NCI-H82 treated with DMSO at 0.1 percent for 48 hours (cell line): ENCODE measurements at regions not wholly inside any gene's neighbourhood (a gene's known extent, or its start where the extent isn't known, plus 50 kb on each side); places are given as distances from the start of the nearest gene placed in this dataset.

ENCODE experiments used
- DNase-seq: peaks from one replicate; lab custom pipeline; 2025; ENCODE audit not compliant: unreplicated experiment; lab: John Stamatoyannopoulos, UW

DNA sequence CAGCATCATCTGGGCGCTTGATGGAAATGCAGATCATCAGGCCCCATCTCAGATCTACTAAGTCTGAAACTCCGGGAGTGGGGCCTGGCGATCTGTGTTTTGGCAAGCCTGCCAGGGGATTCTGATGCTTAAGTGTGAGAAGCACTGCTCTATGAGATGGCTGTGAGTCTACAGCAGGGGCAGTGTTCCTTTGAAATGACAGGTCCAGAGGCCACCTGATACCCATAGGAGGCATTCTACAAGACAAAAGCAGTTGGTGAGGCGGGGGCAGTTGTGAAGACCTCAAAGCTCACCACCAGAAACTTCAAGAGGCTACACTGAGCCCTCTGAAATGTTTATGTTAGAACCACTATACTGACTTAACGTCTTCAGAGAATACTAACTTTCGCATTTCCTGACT is 86.9 kb upstream of the SPATA31D4 start:
- no peak for DNase-seq

DNA sequence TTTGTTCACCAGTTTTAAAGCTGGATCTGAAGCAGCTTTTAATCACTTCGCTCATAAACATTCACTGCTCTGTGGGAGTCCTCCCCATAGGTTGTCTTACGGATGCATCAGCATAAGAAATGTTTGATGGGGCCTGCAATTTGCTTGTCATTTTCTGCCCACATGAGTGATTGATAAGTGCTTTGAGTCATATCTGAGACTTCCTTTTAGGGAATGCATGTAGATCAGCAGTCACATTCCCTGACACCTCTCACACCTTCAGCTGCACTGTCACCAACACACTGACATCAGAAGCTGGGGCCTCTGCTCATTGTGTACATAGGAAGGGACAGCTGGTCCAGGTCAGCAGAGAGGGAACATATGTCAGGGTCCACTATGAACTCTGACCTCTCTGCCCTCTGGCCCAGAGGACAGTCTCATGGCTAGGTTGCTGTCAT is 84.1 kb upstream of the SPATA31D4 start:
- no peak for DNase-seq

- DNase-seq = no peak
Measured at GRCh38 chr9:81847181-81847915, 80.9 kb upstream of the SPATA31D4 start.

GRCh38 chr9:81848472-81848871 is 79.8 kb upstream of the SPATA31D4 start:
- no peak for DNase-seq

DNA sequence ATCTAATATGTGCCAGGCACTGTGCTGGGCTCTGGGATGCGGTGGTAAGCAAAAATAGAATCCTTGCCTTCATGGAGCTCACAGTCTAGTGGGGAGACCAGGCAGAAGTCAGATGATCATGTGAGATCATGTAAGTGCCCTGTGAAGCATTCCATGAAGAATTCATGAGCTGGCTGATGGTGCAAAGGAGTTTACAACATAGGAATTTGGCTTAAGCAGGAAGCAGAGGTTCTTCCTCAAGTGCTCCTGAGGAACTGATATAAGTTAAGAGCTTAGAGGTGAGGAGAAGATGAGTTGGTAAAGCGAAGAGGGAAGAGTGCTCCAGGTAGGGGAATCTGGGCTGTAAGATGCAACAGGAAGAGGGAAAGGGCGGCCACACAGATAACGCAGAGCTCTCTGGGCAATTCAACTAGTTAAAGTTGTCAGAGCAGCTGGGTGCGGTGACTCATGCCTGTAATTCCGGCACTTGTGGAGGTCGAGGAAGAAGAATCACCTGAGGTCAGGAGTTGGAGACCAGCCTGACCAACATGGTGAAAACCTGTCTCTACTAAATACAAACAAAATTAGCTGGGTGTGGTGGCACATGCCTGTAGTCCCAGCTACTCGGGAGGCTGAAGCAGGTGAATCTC is 78.5 kb upstream of the SPATA31D4 start:
- DNase-seq = no peak

- DNase-seq = no peak
Measured at GRCh38 chr9:81850724-81851123, 77.5 kb upstream of the SPATA31D4 start.

- DNase-seq = no peak
Measured at GRCh38 chr9:81851340-81851739, 76.9 kb upstream of the SPATA31D4 start.

GRCh38 chr9:81852820-81853219 is 75.4 kb upstream of the SPATA31D4 start:
- no peak for DNase-seq

- DNase-seq = no peak
Measured at GRCh38 chr9:81855538-81855937, 72.7 kb upstream of the SPATA31D4 start.

- DNase-seq = no peak
Measured at GRCh38 chr9:81858657-81859430, 69.4 kb upstream of the SPATA31D4 start.

- no peak for DNase-seq
Measured at GRCh38 chr9:81860581-81860980, 67.6 kb upstream of the SPATA31D4 start.

DNA sequence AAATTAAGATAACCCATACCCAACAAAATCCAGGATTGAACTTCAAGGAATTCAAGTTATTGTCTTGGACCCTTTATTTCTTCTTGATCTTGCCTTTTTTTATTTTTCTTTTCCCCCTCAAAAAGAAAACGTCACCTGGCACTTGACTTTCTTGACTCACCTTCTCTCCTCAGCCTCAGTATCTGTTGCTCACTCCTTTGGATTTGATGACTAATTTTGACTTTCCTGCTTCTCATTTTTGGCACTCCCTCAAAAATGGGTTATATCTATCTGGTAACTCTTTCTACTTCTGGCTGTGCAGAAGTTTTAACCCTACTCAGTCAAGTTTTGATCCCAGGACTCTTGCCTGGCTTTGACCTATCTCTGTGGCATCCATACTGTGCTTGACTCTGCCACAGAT is 66.6 kb upstream of the SPATA31D4 start:
- DNase-seq = no peak

DNA sequence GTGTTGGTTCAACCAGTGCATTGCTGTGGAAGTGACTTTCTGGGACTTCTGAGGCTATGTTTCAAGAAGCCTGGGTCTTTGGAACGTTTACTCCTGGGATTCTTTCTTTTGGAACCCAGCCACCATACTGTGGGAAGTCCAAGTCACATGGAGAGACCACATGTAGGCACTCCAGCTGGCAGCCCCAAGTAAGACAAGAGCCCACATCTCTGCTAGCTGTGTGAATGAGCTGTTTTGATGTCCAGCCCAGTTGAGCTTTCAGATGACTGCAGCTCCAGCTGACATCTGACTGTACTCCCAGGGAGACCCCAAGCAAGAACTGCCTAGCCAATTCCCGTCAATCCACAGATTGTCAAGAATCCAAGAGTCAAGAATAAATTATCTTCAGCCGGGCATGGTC is 60.1 kb upstream of the SPATA31D4 start:
- no peak for DNase-seq

- DNase-seq = no peak
Measured at GRCh38 chr9:81871695-81872094, 56.5 kb upstream of the SPATA31D4 start.

DNA sequence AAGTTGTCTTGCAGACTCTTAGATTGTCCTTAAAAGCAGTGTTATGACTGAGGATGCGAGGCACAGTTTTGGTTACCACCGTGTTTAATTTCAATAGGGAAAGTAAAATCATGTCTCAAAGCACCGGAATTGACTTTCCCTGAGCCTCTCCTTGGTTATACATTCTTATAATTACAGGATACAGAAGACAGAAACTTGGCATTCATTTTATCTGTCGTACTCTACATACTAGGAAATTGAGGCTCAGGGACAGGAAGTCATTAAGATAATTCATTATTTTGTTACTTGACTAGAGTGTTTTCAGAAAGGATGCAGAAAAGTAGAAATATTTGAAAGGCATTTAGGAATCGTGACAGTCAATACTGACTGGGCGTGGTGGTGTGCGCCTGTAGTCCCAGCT is 54.0 kb upstream of the SPATA31D4 start:
- DNase-seq = no peak

- DNase-seq = no peak
Measured at GRCh38 chr9:81874931-81875330, 53.3 kb upstream of the SPATA31D4 start.

DNA sequence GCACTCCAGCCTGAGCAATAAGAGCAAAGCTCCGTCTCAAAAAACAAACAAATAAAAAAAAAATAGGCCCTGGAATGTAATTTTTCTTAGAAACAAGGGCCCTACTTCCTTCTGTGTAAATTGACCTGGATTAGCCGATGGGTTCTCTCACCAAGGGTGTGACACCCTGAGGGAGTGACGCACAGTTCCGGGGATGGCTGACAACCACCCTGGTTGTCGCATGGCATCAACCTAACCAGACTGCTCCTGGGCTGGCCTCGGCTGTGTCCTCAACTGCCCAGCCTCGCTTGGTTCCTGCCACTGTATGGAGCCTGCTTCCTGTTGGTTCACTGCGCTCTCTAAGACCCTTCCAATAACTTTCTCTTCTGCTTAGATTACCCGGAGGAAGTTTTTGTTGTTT is 51.2 kb upstream of the SPATA31D4 start:
- no peak for DNase-seq
